HEK293 (cell line): ENCODE measurements at regions not wholly inside any gene's neighbourhood (a gene's known extent, or its start where the extent isn't known, plus 50 kb on each side); places are given as distances from the start of the nearest gene placed in this dataset.

Experiments used
- FEZF1 ChIP-seq: fragments of 450-650 bp; formaldehyde crosslinking; IDR thresholded peaks from 2 replicates; pipeline ENCODE4 v1.5.1; 2016; ENCODE audit warnings: missing biosample characterization, missing genetic modification characterization
- HOXA7 ChIP-seq: sonication (generic); formaldehyde crosslinking; IDR thresholded peaks from 2 replicates; pipeline ENCODE4 v1.8.1; 2022; ENCODE audit warnings: missing genetic modification reagents, borderline replicate concordance
- REPIN1 ChIP-seq: fragments of 450-650 bp; formaldehyde crosslinking; IDR thresholded peaks from 2 replicates; pipeline ENCODE4 v1.5.1; 2017; ENCODE audit warnings: missing biosample characterization, missing genetic modification characterization, low read depth
- SCRT2 ChIP-seq: fragments of 450-650 bp; formaldehyde crosslinking; IDR thresholded peaks from 2 replicates; pipeline ENCODE4 v1.5.1; 2016; ENCODE audit warnings: missing biosample characterization, missing genetic modification characterization
- SP3 ChIP-seq: fragments of 450-650 bp; formaldehyde crosslinking; IDR thresholded peaks from 2 replicates; pipeline ENCODE4 v1.5.1; 2016; ENCODE audit warnings: missing biosample characterization, missing genetic modification characterization
- YY2 ChIP-seq: fragments of 450-650 bp; formaldehyde crosslinking; IDR thresholded peaks from 2 replicates; pipeline ENCODE4 v1.5.1; 2016; ENCODE audit warnings: missing biosample characterization, missing genetic modification characterization
- ZFP69B ChIP-seq: fragments of 450-650 bp; formaldehyde crosslinking; IDR thresholded peaks from 2 replicates; pipeline ENCODE4 v1.5.1; 2016; ENCODE audit warnings: missing biosample characterization, missing genetic modification characterization
- ZNF16 ChIP-seq: fragments of 450-650 bp; formaldehyde crosslinking; IDR thresholded peaks from 2 replicates; pipeline ENCODE4 v1.5.1; 2016; ENCODE audit warnings: low read depth, missing biosample characterization, missing genetic modification characterization
- ZNF175 ChIP-seq: fragments of 450-650 bp; formaldehyde crosslinking; IDR thresholded peaks from 2 replicates; pipeline ENCODE4 v1.5.1; 2016; ENCODE audit warnings: missing biosample characterization, missing genetic modification characterization
- ZNF214 ChIP-seq: fragments of 450-650 bp; formaldehyde crosslinking; IDR thresholded peaks from 2 replicates; pipeline ENCODE4 v1.5.1; 2017; ENCODE audit warnings: missing biosample characterization, mild to moderate bottlenecking, missing genetic modification characterization, borderline replicate concordance
- ZNF24 ChIP-seq: fragments of 450-650 bp; formaldehyde crosslinking; IDR thresholded peaks from 2 replicates; pipeline ENCODE4 v1.5.1; 2016; ENCODE audit warnings: missing biosample characterization, missing genetic modification characterization
- ZNF266 ChIP-seq: fragments of 450-650 bp; formaldehyde crosslinking; IDR thresholded peaks from 2 replicates; pipeline ENCODE4 v1.5.1; 2016; ENCODE audit warnings: missing biosample characterization, missing genetic modification characterization, low read depth
- ZNF311 ChIP-seq: fragments of 450-650 bp; formaldehyde crosslinking; IDR thresholded peaks from 2 replicates; pipeline ENCODE4 v1.5.1; 2017; ENCODE audit warnings: missing biosample characterization, missing genetic modification characterization, borderline replicate concordance
- ZNF335 ChIP-seq: fragments of 450-650 bp; formaldehyde crosslinking; conservative IDR thresholded peaks from 2 replicates; pipeline ENCODE4 v1.5.1; 2016; ENCODE audit warnings: missing biosample characterization, missing genetic modification characterization
- ZNF473 ChIP-seq: fragments of 450-650 bp; formaldehyde crosslinking; IDR thresholded peaks from 2 replicates; pipeline ENCODE4 v1.5.1; 2017; ENCODE audit warnings: missing biosample characterization, missing genetic modification characterization
- ZNF514 ChIP-seq: fragments of 450-650 bp; formaldehyde crosslinking; IDR thresholded peaks from 2 replicates; pipeline ENCODE4 v1.5.1; 2016; ENCODE audit warnings: missing biosample characterization, missing genetic modification characterization
- ZNF561 ChIP-seq: fragments of 450-650 bp; IDR thresholded peaks from 2 replicates; pipeline ENCODE4 v1.5.1; 2018; ENCODE audit warnings: missing biosample characterization, missing genetic modification characterization, borderline replicate concordance
- ZNF701 ChIP-seq: fragments of 450-650 bp; formaldehyde crosslinking; IDR thresholded peaks from 2 replicates; pipeline ENCODE4 v1.5.1; 2016; ENCODE audit warnings: missing biosample characterization, missing genetic modification characterization
- TF ChIP-seq, protein P1 (sequence below): fragments of 450-650 bp; IDR thresholded peaks from 2 replicates; pipeline ENCODE4 v1.5.1; 2018; ENCODE audit warnings: missing biosample characterization, missing genetic modification characterization
- TF ChIP-seq, protein P2 (sequence below): fragments of 450-650 bp; formaldehyde crosslinking; IDR thresholded peaks from 2 replicates; pipeline ENCODE4 v1.5.1; 2016; ENCODE audit warnings: missing biosample characterization, missing genetic modification characterization
- TF ChIP-seq, protein P3 (sequence below): fragments of 450-650 bp; formaldehyde crosslinking; IDR thresholded peaks from 2 replicates; pipeline ENCODE4; 2016; ENCODE audit warnings: missing biosample characterization, missing genetic modification characterization
- TF ChIP-seq, protein P4 (sequence below): fragments of 450-650 bp; formaldehyde crosslinking; IDR thresholded peaks from 2 replicates; pipeline ENCODE4 v1.5.1; 2017; ENCODE audit warnings: missing biosample characterization, missing genetic modification characterization
- TF ChIP-seq, protein P5 (sequence below): fragments of 450-650 bp; formaldehyde crosslinking; IDR thresholded peaks from 2 replicates; pipeline ENCODE4 v1.5.1; 2016; ENCODE audit warnings: missing biosample characterization, missing genetic modification characterization, low read depth
- TF ChIP-seq, protein P6 (sequence below): fragments of 450-650 bp; formaldehyde crosslinking; conservative IDR thresholded peaks from 2 replicates; pipeline ENCODE4 v1.5.1; 2016; ENCODE audit warnings: low read depth, missing biosample characterization, missing genetic modification characterization
- TF ChIP-seq, protein P7 (sequence below): fragments of 450-650 bp; formaldehyde crosslinking; IDR thresholded peaks from 2 replicates; pipeline ENCODE4 v1.5.1; 2016; ENCODE audit warnings: missing biosample characterization, missing genetic modification characterization

DNA sequence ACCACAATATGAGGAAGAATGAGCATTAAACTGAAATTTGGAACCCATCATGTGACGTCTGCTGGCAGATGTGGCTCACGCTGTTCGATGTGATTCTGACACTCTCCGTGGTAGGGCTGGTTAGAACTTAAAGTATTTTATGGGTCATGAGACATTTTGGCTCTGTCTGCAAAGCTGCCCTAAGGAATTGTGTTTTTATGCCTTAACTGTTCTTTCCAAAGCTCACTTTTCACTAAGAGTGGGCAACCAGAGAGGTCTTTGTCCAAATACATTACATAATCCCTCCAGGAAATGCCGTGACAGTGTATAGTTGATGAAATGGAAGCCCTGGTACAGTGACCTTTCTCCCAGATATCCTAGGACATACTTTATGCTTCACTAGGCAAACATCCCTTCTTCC, 119.1 kb downstream of the AQP4 start (continued):
- TF ChIP-seq, protein P1, sequence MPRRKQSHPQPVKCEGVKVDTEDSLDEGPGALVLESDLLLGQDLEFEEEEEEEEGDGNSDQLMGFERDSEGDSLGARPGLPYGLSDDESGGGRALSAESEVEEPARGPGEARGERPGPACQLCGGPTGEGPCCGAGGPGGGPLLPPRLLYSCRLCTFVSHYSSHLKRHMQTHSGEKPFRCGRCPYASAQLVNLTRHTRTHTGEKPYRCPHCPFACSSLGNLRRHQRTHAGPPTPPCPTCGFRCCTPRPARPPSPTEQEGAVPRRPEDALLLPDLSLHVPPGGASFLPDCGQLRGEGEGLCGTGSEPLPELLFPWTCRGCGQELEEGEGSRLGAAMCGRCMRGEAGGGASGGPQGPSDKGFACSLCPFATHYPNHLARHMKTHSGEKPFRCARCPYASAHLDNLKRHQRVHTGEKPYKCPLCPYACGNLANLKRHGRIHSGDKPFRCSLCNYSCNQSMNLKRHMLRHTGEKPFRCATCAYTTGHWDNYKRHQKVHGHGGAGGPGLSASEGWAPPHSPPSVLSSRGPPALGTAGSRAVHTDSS, result no peak
- TF ChIP-seq ZNF473 (tag by site-specific recombination) (no peak), ZNF175 (no peak), FEZF1 (tag by site-specific recombination) (0 out of 2 replicates have a peak, but pooled peaks have one; percentile 4), ZNF561 (no peak), SCRT2 (tag by site-specific recombination) (no peak), ZNF335 (peak; percentile 63), ZNF16 (no peak), ZFP69B (tag by site-specific recombination) (no peak), ZNF514 (tag by site-specific recombination) (no peak), ZNF214 (tag by site-specific recombination) (no peak), HOXA7 (no peak), SP3 (tag by site-specific recombination) (no peak), ZNF266 (tag by site-specific recombination) (no peak), ZNF311 (no peak), REPIN1 (tag by site-specific recombination) (no peak), ZNF701 (tag by site-specific recombination) (no peak), YY2 (no peak), ZNF24 (tag by site-specific recombination) (no peak)
- TF ChIP-seq, protein P2, sequence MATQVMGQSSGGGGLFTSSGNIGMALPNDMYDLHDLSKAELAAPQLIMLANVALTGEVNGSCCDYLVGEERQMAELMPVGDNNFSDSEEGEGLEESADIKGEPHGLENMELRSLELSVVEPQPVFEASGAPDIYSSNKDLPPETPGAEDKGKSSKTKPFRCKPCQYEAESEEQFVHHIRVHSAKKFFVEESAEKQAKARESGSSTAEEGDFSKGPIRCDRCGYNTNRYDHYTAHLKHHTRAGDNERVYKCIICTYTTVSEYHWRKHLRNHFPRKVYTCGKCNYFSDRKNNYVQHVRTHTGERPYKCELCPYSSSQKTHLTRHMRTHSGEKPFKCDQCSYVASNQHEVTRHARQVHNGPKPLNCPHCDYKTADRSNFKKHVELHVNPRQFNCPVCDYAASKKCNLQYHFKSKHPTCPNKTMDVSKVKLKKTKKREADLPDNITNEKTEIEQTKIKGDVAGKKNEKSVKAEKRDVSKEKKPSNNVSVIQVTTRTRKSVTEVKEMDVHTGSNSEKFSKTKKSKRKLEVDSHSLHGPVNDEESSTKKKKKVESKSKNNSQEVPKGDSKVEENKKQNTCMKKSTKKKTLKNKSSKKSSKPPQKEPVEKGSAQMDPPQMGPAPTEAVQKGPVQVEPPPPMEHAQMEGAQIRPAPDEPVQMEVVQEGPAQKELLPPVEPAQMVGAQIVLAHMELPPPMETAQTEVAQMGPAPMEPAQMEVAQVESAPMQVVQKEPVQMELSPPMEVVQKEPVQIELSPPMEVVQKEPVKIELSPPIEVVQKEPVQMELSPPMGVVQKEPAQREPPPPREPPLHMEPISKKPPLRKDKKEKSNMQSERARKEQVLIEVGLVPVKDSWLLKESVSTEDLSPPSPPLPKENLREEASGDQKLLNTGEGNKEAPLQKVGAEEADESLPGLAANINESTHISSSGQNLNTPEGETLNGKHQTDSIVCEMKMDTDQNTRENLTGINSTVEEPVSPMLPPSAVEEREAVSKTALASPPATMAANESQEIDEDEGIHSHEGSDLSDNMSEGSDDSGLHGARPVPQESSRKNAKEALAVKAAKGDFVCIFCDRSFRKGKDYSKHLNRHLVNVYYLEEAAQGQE (tag by site-specific recombination), result 0 out of 2 replicates have a peak, but pooled peaks have one; percentile 26
- TF ChIP-seq, protein P3, sequence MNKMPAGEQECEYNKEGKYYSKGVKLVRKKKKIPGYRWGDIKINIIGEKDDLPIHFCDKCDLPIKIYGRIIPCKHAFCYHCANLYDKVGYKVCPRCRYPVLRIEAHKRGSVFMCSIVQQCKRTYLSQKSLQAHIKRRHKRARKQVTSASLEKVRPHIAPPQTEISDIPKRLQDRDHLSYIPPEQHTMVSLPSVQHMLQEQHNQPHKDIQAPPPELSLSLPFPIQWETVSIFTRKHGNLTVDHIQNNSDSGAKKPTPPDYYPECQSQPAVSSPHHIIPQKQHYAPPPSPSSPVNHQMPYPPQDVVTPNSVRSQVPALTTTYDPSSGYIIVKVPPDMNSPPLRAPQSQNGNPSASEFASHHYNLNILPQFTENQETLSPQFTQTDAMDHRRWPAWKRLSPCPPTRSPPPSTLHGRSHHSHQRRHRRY (tag by site-specific recombination), result no peak
- TF ChIP-seq, protein P4, sequence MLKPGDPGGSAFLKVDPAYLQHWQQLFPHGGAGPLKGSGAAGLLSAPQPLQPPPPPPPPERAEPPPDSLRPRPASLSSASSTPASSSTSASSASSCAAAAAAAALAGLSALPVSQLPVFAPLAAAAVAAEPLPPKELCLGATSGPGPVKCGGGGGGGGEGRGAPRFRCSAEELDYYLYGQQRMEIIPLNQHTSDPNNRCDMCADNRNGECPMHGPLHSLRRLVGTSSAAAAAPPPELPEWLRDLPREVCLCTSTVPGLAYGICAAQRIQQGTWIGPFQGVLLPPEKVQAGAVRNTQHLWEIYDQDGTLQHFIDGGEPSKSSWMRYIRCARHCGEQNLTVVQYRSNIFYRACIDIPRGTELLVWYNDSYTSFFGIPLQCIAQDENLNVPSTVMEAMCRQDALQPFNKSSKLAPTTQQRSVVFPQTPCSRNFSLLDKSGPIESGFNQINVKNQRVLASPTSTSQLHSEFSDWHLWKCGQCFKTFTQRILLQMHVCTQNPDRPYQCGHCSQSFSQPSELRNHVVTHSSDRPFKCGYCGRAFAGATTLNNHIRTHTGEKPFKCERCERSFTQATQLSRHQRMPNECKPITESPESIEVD (tag by site-specific recombination), result peak; percentile 55; the same call in 1 of the 2 replicates
- TF ChIP-seq, protein P5, sequence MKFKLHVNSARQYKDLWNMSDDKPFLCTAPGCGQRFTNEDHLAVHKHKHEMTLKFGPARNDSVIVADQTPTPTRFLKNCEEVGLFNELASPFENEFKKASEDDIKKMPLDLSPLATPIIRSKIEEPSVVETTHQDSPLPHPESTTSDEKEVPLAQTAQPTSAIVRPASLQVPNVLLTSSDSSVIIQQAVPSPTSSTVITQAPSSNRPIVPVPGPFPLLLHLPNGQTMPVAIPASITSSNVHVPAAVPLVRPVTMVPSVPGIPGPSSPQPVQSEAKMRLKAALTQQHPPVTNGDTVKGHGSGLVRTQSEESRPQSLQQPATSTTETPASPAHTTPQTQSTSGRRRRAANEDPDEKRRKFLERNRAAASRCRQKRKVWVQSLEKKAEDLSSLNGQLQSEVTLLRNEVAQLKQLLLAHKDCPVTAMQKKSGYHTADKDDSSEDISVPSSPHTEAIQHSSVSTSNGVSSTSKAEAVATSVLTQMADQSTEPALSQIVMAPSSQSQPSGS, result peak; percentile 47; the same call in 1 of the 2 replicates
- TF ChIP-seq, protein P6, sequence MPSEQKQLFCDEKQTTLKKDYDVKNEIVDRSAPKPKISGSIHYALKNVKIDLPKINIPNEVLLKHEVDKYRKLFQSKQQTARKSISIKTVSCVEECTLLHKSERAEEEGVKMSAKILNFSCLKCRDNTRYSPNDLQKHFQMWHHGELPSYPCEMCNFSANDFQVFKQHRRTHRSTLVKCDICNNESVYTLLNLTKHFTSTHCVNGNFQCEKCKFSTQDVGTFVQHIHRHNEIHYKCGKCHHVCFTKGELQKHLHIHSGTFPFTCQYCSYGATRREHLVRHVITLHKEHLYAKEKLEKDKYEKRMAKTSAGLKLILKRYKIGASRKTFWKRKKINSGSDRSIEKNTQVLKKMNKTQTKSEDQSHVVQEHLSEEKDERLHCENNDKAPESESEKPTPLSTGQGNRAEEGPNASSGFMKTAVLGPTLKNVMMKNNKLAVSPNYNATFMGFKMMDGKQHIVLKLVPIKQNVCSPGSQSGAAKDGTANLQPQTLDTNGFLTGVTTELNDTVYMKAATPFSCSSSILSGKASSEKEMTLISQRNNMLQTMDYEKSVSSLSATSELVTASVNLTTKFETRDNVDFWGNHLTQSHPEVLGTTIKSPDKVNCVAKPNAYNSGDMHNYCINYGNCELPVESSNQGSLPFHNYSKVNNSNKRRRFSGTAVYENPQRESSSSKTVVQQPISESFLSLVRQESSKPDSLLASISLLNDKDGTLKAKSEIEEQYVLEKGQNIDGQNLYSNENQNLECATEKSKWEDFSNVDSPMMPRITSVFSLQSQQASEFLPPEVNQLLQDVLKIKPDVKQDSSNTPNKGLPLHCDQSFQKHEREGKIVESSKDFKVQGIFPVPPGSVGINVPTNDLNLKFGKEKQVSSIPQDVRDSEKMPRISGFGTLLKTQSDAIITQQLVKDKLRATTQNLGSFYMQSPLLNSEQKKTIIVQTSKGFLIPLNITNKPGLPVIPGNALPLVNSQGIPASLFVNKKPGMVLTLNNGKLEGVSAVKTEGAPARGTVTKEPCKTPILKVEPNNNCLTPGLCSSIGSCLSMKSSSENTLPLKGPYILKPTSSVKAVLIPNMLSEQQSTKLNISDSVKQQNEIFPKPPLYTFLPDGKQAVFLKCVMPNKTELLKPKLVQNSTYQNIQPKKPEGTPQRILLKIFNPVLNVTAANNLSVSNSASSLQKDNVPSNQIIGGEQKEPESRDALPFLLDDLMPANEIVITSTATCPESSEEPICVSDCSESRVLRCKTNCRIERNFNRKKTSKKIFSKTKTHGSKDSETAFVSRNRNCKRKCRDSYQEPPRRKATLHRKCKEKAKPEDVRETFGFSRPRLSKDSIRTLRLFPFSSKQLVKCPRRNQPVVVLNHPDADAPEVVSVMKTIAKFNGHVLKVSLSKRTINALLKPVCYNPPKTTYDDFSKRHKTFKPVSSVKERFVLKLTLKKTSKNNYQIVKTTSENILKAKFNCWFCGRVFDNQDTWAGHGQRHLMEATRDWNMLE (tag by site-specific recombination), result no peak
- TF ChIP-seq, protein P7, sequence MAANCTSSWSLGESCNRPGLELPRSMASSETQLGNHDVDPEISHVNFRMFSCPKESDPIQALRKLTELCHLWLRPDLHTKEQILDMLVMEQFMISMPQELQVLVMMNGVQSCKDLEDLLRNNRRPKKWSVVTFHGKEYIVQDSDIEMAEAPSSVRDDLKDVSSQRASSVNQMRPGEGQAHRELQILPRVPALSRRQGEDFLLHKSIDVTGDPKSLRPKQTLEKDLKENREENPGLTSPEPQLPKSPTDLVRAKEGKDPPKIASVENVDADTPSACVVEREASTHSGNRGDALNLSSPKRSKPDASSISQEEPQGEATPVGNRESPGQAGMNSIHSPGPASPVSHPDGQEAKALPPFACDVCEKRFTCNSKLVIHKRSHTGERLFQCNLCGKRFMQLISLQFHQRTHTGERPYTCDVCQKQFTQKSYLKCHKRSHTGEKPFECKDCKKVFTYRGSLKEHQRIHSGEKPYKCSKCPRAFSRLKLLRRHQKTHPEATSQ (tag by site-specific recombination), result no peak
